Neural cell (in vitro differentiated cells): ENCODE measurements at regions not wholly inside any gene's neighbourhood (a gene's known extent, or its start where the extent isn't known, plus 50 kb on each side); places are given as distances from the start of the nearest gene placed in this dataset.

Experiments used
- H2AFZ ChIP-seq: fragments of 200-600, 300-800 bp; sonication (generic), shearing (Covaris generic); 2 replicates; pipeline ENCODE4 v1.6.0; 2014; ENCODE audit warnings: low read depth, mild to moderate bottlenecking, antibody characterized with exemption, low read length, moderate library complexity
- H3F3A ChIP-seq: fragments of 200-600 bp; shearing (Covaris generic); 2 replicates; pipeline ENCODE4 v1.6.1; 2016; ENCODE audit warnings: mild to moderate bottlenecking, moderate library complexity, mixed read lengths, antibody characterized with exemption, low read length; ENCODE audit not compliant: insufficient read depth, poor library complexity, severe bottlenecking
- H3K27ac ChIP-seq: fragments of 200-600, 300-800 bp; sonication (generic), shearing (Covaris generic); 2 replicates; pipeline ENCODE4 v1.5.1; 2014; ENCODE audit warnings: mild to moderate bottlenecking, low read length, moderate library complexity
- H3K27me3 ChIP-seq: fragments of 300-800, 200-600 bp; sonication (generic), shearing (Covaris generic); 2 replicates; pipeline ENCODE4 v1.6.0; 2014; ENCODE audit warnings: mild to moderate bottlenecking, low read depth, low read length, moderate library complexity; ENCODE audit not compliant: insufficient read depth
- H3K36me3 ChIP-seq: fragments of 300-800, 200-600 bp; sonication (generic), shearing (Covaris generic); 2 replicates; pipeline ENCODE4 v1.5.1; 2014; ENCODE audit warnings: mild to moderate bottlenecking, antibody characterized with exemption, low read length, moderate library complexity; ENCODE audit not compliant: insufficient read depth
- H3K4me2 ChIP-seq: fragments of 300-800, 200-600 bp; sonication (generic), shearing (Covaris generic); 2 replicates; pipeline ENCODE4 v1.6.0; 2014; ENCODE audit warnings: mild to moderate bottlenecking, low read length
- H3K4me3 ChIP-seq: fragments of 300-800, 200-600 bp; sonication (generic), shearing (Covaris generic); 2 replicates; pipeline ENCODE4 v1.5.1; 2014; ENCODE audit warnings: mild to moderate bottlenecking, low read length, moderate library complexity
- H3K79me2 ChIP-seq: fragments of 200-600 bp; shearing (Covaris generic); replicated peaks from 2 replicates; pipeline ENCODE4 v1.6.0; 2014; ENCODE audit warnings: mild to moderate bottlenecking, low read length, moderate library complexity; ENCODE audit not compliant: insufficient read depth
- H3K9ac ChIP-seq: fragments of 300-800, 200-600 bp; sonication (generic), shearing (Covaris generic); 2 replicates; pipeline ENCODE4 v1.6.1; 2016; ENCODE audit warnings: mild to moderate bottlenecking, low read length, mixed read lengths
- H3K9me2 ChIP-seq: fragments of 200-600 bp; shearing (Covaris generic); 2 replicates; pipeline ENCODE4 v1.6.1; 2016; ENCODE audit warnings: mild to moderate bottlenecking, low read length, mixed read lengths; ENCODE audit not compliant: insufficient read depth
- H3K9me3 ChIP-seq: fragments of 200-600, 300-800 bp; sonication (generic), shearing (Covaris generic); 2 replicates; pipeline ENCODE4 v1.6.1; 2016; ENCODE audit warnings: mild to moderate bottlenecking, mixed run types, low read length, moderate library complexity, mixed read lengths
- H4K20me1 ChIP-seq: fragments of 200-600 bp; shearing (Covaris generic); 2 replicates; pipeline ENCODE4 v1.6.1; 2016; ENCODE audit warnings: mild to moderate bottlenecking, mixed run types; ENCODE audit not compliant: insufficient read depth
- EP300 ChIP-seq: fragments of 450-650 bp; conservative IDR thresholded peaks from 2 replicates; pipeline ENCODE4 v1.6.1; 2014; ENCODE audit warnings: antibody characterized with exemption, mild to moderate bottlenecking, moderate library complexity; ENCODE audit not compliant: poor library complexity, severe bottlenecking
- EZH2 ChIP-seq: fragments of 200-600, 300-800 bp; shearing (Covaris generic), sonication (generic); IDR thresholded peaks from 2 replicates; pipeline ENCODE4 v1.6.1; 2014; ENCODE audit warnings: antibody characterized with exemption, low read length, borderline replicate concordance, mild to moderate bottlenecking; ENCODE audit not compliant: insufficient read depth, poor library complexity, severe bottlenecking
- MXI1 ChIP-seq: fragments of 450-650 bp; conservative IDR thresholded peaks from 2 replicates; pipeline ENCODE4 v1.6.1; 2014; ENCODE audit warnings: antibody characterized with exemption, mild to moderate bottlenecking; ENCODE audit not compliant: poor library complexity, severe bottlenecking
- POLR2AphosphoS5 ChIP-seq: IDR thresholded peaks from 2 replicates; pipeline ENCODE4 v1.6.1; 2012
- RAD21 ChIP-seq: fragments of 450-650 bp; conservative IDR thresholded peaks from 2 replicates; pipeline ENCODE4 v1.6.1; 2014; ENCODE audit warnings: antibody characterized with exemption, mild to moderate bottlenecking, moderate library complexity
- SMC3 ChIP-seq: fragments of 450-650 bp; conservative IDR thresholded peaks from 2 replicates; pipeline ENCODE4 v1.6.1; 2014; ENCODE audit warnings: antibody characterized with exemption, mild to moderate bottlenecking, moderate library complexity; ENCODE audit not compliant: poor library complexity
- TAF1 ChIP-seq: IDR thresholded peaks from 2 replicates; pipeline ENCODE4 v1.6.1; 2012; ENCODE audit warnings: low read depth
- TF ChIP-seq, protein P1 (sequence below): fragments of 450-650 bp; IDR thresholded peaks from 2 replicates; pipeline ENCODE4 v1.5.1; 2014; ENCODE audit warnings: antibody characterized with exemption, mild to moderate bottlenecking, moderate library complexity; ENCODE audit not compliant: poor library complexity, severe bottlenecking
- TF ChIP-seq, protein P2 (sequence below): IDR thresholded peaks from 2 replicates; pipeline ENCODE4 v1.6.1; 2012; ENCODE audit warnings: borderline replicate concordance

DNA sequence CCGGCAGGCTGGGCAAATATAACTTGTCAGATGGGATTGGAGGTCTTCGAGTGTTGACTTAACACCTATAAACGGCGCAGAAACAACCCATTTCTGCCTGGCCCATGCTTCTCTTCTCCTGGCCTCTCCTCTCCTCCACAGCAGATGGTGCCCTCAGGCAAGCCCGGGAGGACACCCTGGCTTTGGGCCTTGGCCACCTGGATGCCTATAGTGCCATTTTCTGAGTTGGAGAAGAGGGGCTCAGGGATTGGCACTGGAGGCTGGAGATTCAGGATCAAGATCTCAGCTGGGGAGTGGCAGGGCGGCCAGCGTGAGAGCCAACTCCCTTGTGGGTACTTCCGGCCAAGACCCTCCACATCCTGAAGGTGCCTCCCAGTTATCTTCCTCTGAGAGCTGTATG lies 211.9 kb upstream of the PMEPA1 start:
- H2AFZ ChIP-seq, result no peak overlapping the region

DNA sequence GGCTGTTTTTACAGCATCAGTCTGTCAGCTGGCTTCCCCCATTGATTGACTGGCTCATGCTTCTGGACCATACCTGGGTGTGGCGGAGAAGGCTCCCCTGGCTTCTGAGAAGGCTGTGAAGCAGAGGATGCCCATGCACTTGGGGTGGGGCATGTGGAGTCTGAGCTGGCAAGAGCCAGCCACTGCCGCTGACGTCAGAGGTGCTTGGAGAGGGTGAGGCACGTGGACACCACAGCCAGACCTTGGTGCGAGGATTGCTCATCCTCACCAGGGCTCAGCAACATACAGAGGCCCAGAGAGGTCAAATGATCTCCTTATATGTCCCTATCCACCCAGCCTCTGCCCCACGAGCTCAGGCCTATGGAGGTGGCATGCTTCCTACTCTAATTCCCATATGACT lies 211.2 kb upstream of the PMEPA1 start:
- Histone ChIP-seq H3F3A (no peaks in the 10 kb centered on the region), H3K27me3 (no peaks in the 10 kb centered on the region), H3K4me3 (no peak overlapping the region), H3K36me3 (no peaks in the 10 kb centered on the region), H3K9me2 (no peaks in the 10 kb centered on the region), H2AFZ (no peak overlapping the region), H4K20me1 (no peaks in the 10 kb centered on the region), H3K27ac (no peak overlapping the region), H3K79me2 (no peaks in the 10 kb centered on the region), H3K9ac (no peak overlapping the region), H3K4me2 (no peak overlapping the region), H3K9me3 (peaks cover 3% of the 10 kb centered on the region)
- TF ChIP-seq RAD21 (no peak), EP300 (no peak), TAF1 (no peak), EZH2 (no peak), POLR2AphosphoS5 (no peak), SMC3 (no peak), MXI1 (no peak)
- TF ChIP-seq, protein P1, sequence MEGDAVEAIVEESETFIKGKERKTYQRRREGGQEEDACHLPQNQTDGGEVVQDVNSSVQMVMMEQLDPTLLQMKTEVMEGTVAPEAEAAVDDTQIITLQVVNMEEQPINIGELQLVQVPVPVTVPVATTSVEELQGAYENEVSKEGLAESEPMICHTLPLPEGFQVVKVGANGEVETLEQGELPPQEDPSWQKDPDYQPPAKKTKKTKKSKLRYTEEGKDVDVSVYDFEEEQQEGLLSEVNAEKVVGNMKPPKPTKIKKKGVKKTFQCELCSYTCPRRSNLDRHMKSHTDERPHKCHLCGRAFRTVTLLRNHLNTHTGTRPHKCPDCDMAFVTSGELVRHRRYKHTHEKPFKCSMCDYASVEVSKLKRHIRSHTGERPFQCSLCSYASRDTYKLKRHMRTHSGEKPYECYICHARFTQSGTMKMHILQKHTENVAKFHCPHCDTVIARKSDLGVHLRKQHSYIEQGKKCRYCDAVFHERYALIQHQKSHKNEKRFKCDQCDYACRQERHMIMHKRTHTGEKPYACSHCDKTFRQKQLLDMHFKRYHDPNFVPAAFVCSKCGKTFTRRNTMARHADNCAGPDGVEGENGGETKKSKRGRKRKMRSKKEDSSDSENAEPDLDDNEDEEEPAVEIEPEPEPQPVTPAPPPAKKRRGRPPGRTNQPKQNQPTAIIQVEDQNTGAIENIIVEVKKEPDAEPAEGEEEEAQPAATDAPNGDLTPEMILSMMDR, result no peak
- TF ChIP-seq, protein P2, sequence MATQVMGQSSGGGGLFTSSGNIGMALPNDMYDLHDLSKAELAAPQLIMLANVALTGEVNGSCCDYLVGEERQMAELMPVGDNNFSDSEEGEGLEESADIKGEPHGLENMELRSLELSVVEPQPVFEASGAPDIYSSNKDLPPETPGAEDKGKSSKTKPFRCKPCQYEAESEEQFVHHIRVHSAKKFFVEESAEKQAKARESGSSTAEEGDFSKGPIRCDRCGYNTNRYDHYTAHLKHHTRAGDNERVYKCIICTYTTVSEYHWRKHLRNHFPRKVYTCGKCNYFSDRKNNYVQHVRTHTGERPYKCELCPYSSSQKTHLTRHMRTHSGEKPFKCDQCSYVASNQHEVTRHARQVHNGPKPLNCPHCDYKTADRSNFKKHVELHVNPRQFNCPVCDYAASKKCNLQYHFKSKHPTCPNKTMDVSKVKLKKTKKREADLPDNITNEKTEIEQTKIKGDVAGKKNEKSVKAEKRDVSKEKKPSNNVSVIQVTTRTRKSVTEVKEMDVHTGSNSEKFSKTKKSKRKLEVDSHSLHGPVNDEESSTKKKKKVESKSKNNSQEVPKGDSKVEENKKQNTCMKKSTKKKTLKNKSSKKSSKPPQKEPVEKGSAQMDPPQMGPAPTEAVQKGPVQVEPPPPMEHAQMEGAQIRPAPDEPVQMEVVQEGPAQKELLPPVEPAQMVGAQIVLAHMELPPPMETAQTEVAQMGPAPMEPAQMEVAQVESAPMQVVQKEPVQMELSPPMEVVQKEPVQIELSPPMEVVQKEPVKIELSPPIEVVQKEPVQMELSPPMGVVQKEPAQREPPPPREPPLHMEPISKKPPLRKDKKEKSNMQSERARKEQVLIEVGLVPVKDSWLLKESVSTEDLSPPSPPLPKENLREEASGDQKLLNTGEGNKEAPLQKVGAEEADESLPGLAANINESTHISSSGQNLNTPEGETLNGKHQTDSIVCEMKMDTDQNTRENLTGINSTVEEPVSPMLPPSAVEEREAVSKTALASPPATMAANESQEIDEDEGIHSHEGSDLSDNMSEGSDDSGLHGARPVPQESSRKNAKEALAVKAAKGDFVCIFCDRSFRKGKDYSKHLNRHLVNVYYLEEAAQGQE, result no peak

More for the DNA sequence above, 211.9 kb upstream of the PMEPA1 start:
- Histone ChIP-seq H3K4me2 (no peak overlapping the region), H3K9me3 (peaks cover 4% of the 10 kb centered on the region), H3K4me3 (no peak overlapping the region), H3K9me2 (no peaks in the 10 kb centered on the region), H3K36me3 (no peaks in the 10 kb centered on the region), H3K27me3 (no peaks in the 10 kb centered on the region), H3F3A (no peaks in the 10 kb centered on the region), H3K27ac (no peak overlapping the region), H3K79me2 (no peaks in the 10 kb centered on the region), H4K20me1 (no peaks in the 10 kb centered on the region), H3K9ac (no peak overlapping the region)
- TF ChIP-seq TAF1, result no peak
- TF ChIP-seq POLR2AphosphoS5, result no peak
- no peak for TF ChIP-seq EZH2
- no peak for TF ChIP-seq SMC3
- TF ChIP-seq MXI1, result no peak
- TF ChIP-seq, protein P1, result no peak
- TF ChIP-seq, protein P2, result no peak
- no peak for TF ChIP-seq RAD21
- no peak for TF ChIP-seq EP300
